Spleen (tissue), 11 donors: ENCODE measurements at regions not wholly inside any gene's neighbourhood (a gene's known extent, or its start where the extent isn't known, plus 50 kb on each side); places are given as distances from the start of the nearest gene placed in this dataset.

ENCODE experiments used
- DNase-seq: peaks from one replicate; pipeline ENCODE4 v3.0.0-alpha.2; 2020
- H3K27ac ChIP-seq, 8 donors: fragments of 200-600 bp; sonication (generic) in 7 of 8; 1 replicate in 4 of 8; 2 replicates in 4 of 8; pipeline versions ENCODE4 v1.5.0 to v1.8.0; 2016 to 2021; ENCODE audit warnings: inconsistent platforms in 4 of 8, mild to moderate bottlenecking in 4 of 8, moderate library complexity in 1 of 8
- H3K27me3 ChIP-seq, 7 donors: fragments of 200-600 bp; sonication (generic) in 6 of 7; replicated peaks in 1 of 7; 1 replicate in 4 of 7; 2 replicates in 3 of 7; pipeline versions ENCODE4 v1.5.0 to v1.8.0; 2016 to 2021; ENCODE audit warnings: inconsistent platforms in 3 of 7, mild to moderate bottlenecking in 1 of 7
- H3K36me3 ChIP-seq, 6 donors: fragments of 200-600 bp; sonication (generic) in 5 of 6; 1 replicate in 4 of 6; 2 replicates in 2 of 6; pipeline versions ENCODE4 v1.5.0 to v1.8.0; 2016 to 2021; ENCODE audit warnings: inconsistent platforms in 2 of 6
- H3K4me1 ChIP-seq, 6 donors: fragments of 200-600 bp; sonication (generic) in 5 of 6; 1 replicate in 3 of 6; 2 replicates in 3 of 6; pipeline versions ENCODE4 v1.5.0 to v1.8.0; 2016 to 2021; ENCODE audit warnings: inconsistent platforms in 3 of 6
- H3K4me3 ChIP-seq, 8 donors: fragments of 200-600 bp; sonication (generic) in 7 of 8; 1 replicate in 4 of 8; 2 replicates in 4 of 8; pipeline versions ENCODE4 v1.5.0 to v1.8.0; 2016 to 2021; ENCODE audit warnings: inconsistent platforms in 4 of 8, mild to moderate bottlenecking in 4 of 8, moderate library complexity in 2 of 8
- H3K9me3 ChIP-seq, 8 donors: fragments of 200-600 bp; sonication (generic) in 7 of 8; 1 replicate in 4 of 8; 2 replicates in 4 of 8; pipeline versions ENCODE4 v1.5.0 to v1.8.0; 2016 to 2021; ENCODE audit warnings: inconsistent platforms in 4 of 8
- CTCF ChIP-seq, 11 experiments: fragments of 200-600 bp in 7 of 11; fragments of 450-650 bp in 4 of 11; sonication (generic) in 4 of 11; IDR thresholded peaks in 8 of 11; conservative IDR thresholded peaks in 3 of 11; 1 replicate in 7 of 11; 2 replicates in 4 of 11; pipeline versions ENCODE4 v1.4.0 to v1.8.0; 2016 to 2021; ENCODE audit warnings: antibody characterized with exemption in 11 of 11, inconsistent platforms in 4 of 11, mild to moderate bottlenecking in 1 of 11
- POLR2A ChIP-seq, 3 donors: fragments of 450-650 bp; IDR thresholded peaks; one replicate each; pipeline ENCODE4 v1.5.1; 2017; ENCODE audit warnings: antibody characterized with exemption in 3 of 3, mild to moderate bottlenecking in 1 of 3
- POLR2AphosphoS5 ChIP-seq, 3 donors: sonication (generic); formaldehyde crosslinking; IDR thresholded peaks; one replicate each; pipeline ENCODE4 v1.5.1; 2017; ENCODE audit warnings: antibody characterized with exemption in 3 of 3
- WGBS, 5 donors: extraction: QIAGEN DNeasy Blood & Tissue Kit in 3 of 5; methylation state at CpG; one replicate each; pipeline versions ENCODE4 v1.1.5 to v1.1.7; 2013 to 2018; 5-methylcytosine and 5-hydroxymethylcytosine counted together
- intact Hi-C: fragments of 100-400 bp; cut with DNase I; formaldehyde crosslinking; loops from one replicate; pipeline ENCODE4 v1.15.0; 2023; ENCODE audit warnings: low total_unique reads
- donor health status: healthy with polysubstance abuse.
- donor health status: DM: no; HTN: no; CAD: no; lungs with moderate emphysema.
- donor health status: DM: no; HTN: no; CAD: no.
- donor health status: Bipolar disorder and iron deficiency.
- donor health status: healthy.
- donor health status: DM: no; HTN: no; CAD: no.
- donor health status: DM: yes; HTN: yes; CAD: no.

- H3K4me1 ChIP-seq, result no peaks in the 10 kb centered on the region
- 68 to 83% (median 80%) methylated on average over 5 of the region's 5 CpGs for WGBS, 5 donors
- H3K4me3 ChIP-seq, result no peak overlapping the region
- no peaks in the 10 kb centered on the region for H3K36me3 ChIP-seq
- peaks cover 0 to 7% (median 0%) of the 10 kb centered on the region in 7 donors for H3K27me3 ChIP-seq
- H3K27ac ChIP-seq, result no peak overlapping the region
- intact Hi-C loops, result no loop called here
- no peaks in the 10 kb centered on the region for H3K9me3 ChIP-seq
- TF ChIP-seq POLR2AphosphoS5 (IDR thresholded peaks at IDR 0.05), result no peak
- no peak for TF ChIP-seq CTCF (IDR thresholded peaks at IDR 0.05 in 8 of 11, conservative IDR thresholded peaks at IDR 0.05 in 3 of 11)
- no peak for TF ChIP-seq POLR2A (IDR thresholded peaks at IDR 0.05)
- no peak for DNase-seq
Observed at GRCh38 chr10:8502573-8502972, 448.1 kb downstream of the GATA3 start.

GRCh38 chr10:8504499-8504898 lies 450.0 kb downstream of the GATA3 start:
- H3K4me1 ChIP-seq, result no peaks in the 10 kb centered on the region
- peaks cover 0 to 16% (median 0%) of the 10 kb centered on the region in 7 donors for H3K27me3 ChIP-seq
- DNase-seq, result no peak
- H3K4me3 ChIP-seq, result no peak overlapping the region
- TF ChIP-seq POLR2A (IDR thresholded peaks at IDR 0.05) (no peak), CTCF (IDR thresholded peaks at IDR 0.05 in 8 of 11, conservative IDR thresholded peaks at IDR 0.05 in 3 of 11) (no peak), POLR2AphosphoS5 (IDR thresholded peaks at IDR 0.05) (no peak)
- H3K36me3 ChIP-seq, result no peaks in the 10 kb centered on the region
- H3K9me3 ChIP-seq, result no peaks in the 10 kb centered on the region
- H3K27ac ChIP-seq, result no peak overlapping the region
- intact Hi-C loops, result no loop called here
- 62 to 82% (median 78%) methylated on average over 10 of the region's 10 CpGs for WGBS, 5 donors

GRCh38 chr10:8507156-8507555 lies 452.7 kb downstream of the GATA3 start:
- Histone ChIP-seq H3K27me3 (peaks cover 0 to 16% (median 0%) of the 10 kb centered on the region in 7 donors), H3K4me3 (no peak overlapping the region), H3K27ac (no peak overlapping the region), H3K9me3 (no peaks in the 10 kb centered on the region), H3K4me1 (no peaks in the 10 kb centered on the region), H3K36me3 (no peaks in the 10 kb centered on the region)
- WGBS, 5 donors, result 77 to 89% (median 86%) methylated on average over 3 of the region's 3 CpGs
- intact Hi-C loops, result no loop called here
- DNase-seq, result no peak
- no peak for TF ChIP-seq CTCF (IDR thresholded peaks at IDR 0.05 in 8 of 11, conservative IDR thresholded peaks at IDR 0.05 in 3 of 11)
- TF ChIP-seq POLR2A (IDR thresholded peaks at IDR 0.05), result no peak
- no peak for TF ChIP-seq POLR2AphosphoS5 (IDR thresholded peaks at IDR 0.05)

DNA sequence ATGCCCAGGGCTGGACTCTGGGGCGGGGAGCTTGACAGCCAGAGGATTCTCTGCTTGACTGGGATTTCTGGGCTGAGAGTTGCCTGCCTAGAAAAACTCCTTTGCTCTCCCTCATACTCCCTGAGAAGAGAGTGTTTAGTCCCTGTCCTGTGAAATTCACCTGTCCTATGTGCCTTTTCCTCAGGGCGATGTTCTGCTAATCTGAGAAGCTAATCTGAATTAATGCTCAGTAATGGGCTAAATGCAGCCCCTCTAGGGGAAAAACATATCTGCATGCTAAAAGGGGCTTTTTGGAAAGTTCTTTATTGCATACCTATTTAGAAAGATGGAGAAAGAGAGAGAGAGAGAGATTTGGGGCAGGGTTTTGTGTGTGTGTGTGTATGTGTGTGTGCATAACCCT lies 454.4 kb downstream of the GATA3 start:
- H3K4me1 ChIP-seq, result no peaks in the 10 kb centered on the region
- intact Hi-C loops, result no loop called here
- 77 to 94% (median 92%) methylated on average over 2 of the region's 2 CpGs for WGBS, 5 donors
- H3K36me3 ChIP-seq, result no peaks in the 10 kb centered on the region
- no peak overlapping the region for H3K4me3 ChIP-seq
- no peak overlapping the region for H3K27ac ChIP-seq
- H3K9me3 ChIP-seq, result no peaks in the 10 kb centered on the region
- peaks cover 0 to 16% (median 0%) of the 10 kb centered on the region in 7 donors for H3K27me3 ChIP-seq
- no peak for DNase-seq
- TF ChIP-seq POLR2AphosphoS5 (IDR thresholded peaks at IDR 0.05), result no peak
- no peak for TF ChIP-seq POLR2A (IDR thresholded peaks at IDR 0.05)
- TF ChIP-seq CTCF (IDR thresholded peaks at IDR 0.05 in 8 of 11, conservative IDR thresholded peaks at IDR 0.05 in 3 of 11), result no peak
